ENCODE measurements at regions not wholly inside any gene's neighbourhood (a gene's known extent, or its start where the extent isn't known, plus 50 kb on each side); places are given as distances from the start of the nearest gene placed in this dataset.

GRCh38 chr3:55167586-55168317, 239.9 kb upstream of the LRTM1 start:
- no peak overlapping the region for H3K27ac Mint-ChIP-seq
- H3K4me1 Mint-ChIP-seq = peaks cover 10% of the 10 kb centered on the region
- no peaks in the 10 kb centered on the region for H3K36me3 Mint-ChIP-seq
- no peak overlapping the region for H3K4me3 Mint-ChIP-seq
- H3K27me3 Mint-ChIP-seq (ENCODE audit: low read depth) = no peaks in the 10 kb centered on the region
- ATAC-seq (no peak), DNase-seq (ENCODE audit: low spot score) (no peak)
- TF ChIP-seq ESRRA (CRISPR knock-in tag; IDR thresholded peaks at IDR 0.05; ENCODE audit: borderline replicate concordance) (no peak), TEAD4 (CRISPR knock-in tag; IDR thresholded peaks at IDR 0.05) (no peak)
- ChIA-PET POLR2A (no interaction called here), CTCF (interaction anchor here (0.7 kb wide), 1 partner anchor 8 kb away, joined by 3 read pairs; no protein-coding TSS in a partner anchor)
- peaks cover 10% of the 10 kb centered on the region for H3K9me3 Mint-ChIP-seq

GRCh38 chr3:55166576-55167555, 239.0 kb upstream of the LRTM1 start:
- no peaks in the 10 kb centered on the region for H3K27me3 Mint-ChIP-seq (ENCODE audit: low read depth)
- H3K9me3 Mint-ChIP-seq = peaks cover 5% of the 10 kb centered on the region; the same call in 1 of the 2 replicates
- no peak for DNase-seq (ENCODE audit: low spot score)
- H3K36me3 Mint-ChIP-seq = no peaks in the 10 kb centered on the region
- CTCF ChIA-PET = interaction anchor here (0.7 to 1.1 kb wide), 2 partner anchors 9 to 739 kb away, joined by 3 read pairs; no protein-coding TSS in a partner anchor
- POLR2A ChIA-PET = no interaction called here
- TF ChIP-seq JAZF1 (CRISPR knock-in tag; IDR thresholded peaks at IDR 0.05) (no peak), E2F1 (CRISPR knock-in tag; IDR thresholded peaks at IDR 0.05) (no peak), OVOL2 (CRISPR knock-in tag; IDR thresholded peaks at IDR 0.05; ENCODE audit: borderline replicate concordance) (no peak), FOXP1 (CRISPR knock-in tag; IDR thresholded peaks at IDR 0.05; ENCODE audit: borderline replicate concordance) (no peak), ZSCAN18 (CRISPR knock-in tag; IDR thresholded peaks at IDR 0.05) (no peak), USF1 (CRISPR knock-in tag; IDR thresholded peaks at IDR 0.05) (no peak), ETV6 (CRISPR knock-in tag; IDR thresholded peaks at IDR 0.05) (no peak), AR (CRISPR knock-in tag; IDR thresholded peaks at IDR 0.05) (no peak), RELA (CRISPR knock-in tag; IDR thresholded peaks at IDR 0.05; ENCODE audit: borderline replicate concordance) (no peak), ZNF423 (CRISPR knock-in tag; IDR thresholded peaks at IDR 0.05) (no peak), IRF2 (CRISPR knock-in tag; IDR thresholded peaks at IDR 0.05; ENCODE audit: borderline replicate concordance, low read depth) (no peak), NR1H2 (CRISPR knock-in tag; IDR thresholded peaks at IDR 0.05) (no peak)
- no peak for ATAC-seq
- H3K4me1 Mint-ChIP-seq = peaks cover 10% of the 10 kb centered on the region
- no peak overlapping the region for H3K4me3 Mint-ChIP-seq
- no peak overlapping the region for H3K27ac Mint-ChIP-seq
